ENCODE measurements at regions not wholly inside any gene's neighbourhood (a gene's known extent, or its start where the extent isn't known, plus 50 kb on each side); places are given as distances from the start of the nearest gene placed in this dataset.

DNA sequence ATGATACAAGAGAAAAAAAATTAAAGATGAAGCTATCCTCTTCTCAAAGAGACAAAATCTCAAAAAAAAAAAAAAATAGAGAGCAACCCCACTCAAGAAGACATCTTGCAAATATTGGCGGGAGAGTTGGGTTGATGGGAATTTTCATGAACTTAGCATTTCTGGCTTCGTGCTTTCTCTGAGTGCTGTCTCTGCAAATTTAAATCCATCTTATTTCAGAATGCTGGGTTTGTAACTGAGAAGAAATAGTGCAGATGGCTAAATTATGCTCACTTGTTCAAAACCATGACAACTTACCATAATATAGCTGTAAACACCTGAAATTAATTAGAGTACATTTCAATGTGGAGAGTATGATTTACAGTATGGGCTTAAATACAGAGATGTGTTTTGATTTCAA lies 484.8 kb upstream of the CELF2 start:
- H3K4me3 ChIP-seq (ENCODE audit: low read depth, low read length), result no peak overlapping the region
- TF ChIP-seq, protein P1, sequence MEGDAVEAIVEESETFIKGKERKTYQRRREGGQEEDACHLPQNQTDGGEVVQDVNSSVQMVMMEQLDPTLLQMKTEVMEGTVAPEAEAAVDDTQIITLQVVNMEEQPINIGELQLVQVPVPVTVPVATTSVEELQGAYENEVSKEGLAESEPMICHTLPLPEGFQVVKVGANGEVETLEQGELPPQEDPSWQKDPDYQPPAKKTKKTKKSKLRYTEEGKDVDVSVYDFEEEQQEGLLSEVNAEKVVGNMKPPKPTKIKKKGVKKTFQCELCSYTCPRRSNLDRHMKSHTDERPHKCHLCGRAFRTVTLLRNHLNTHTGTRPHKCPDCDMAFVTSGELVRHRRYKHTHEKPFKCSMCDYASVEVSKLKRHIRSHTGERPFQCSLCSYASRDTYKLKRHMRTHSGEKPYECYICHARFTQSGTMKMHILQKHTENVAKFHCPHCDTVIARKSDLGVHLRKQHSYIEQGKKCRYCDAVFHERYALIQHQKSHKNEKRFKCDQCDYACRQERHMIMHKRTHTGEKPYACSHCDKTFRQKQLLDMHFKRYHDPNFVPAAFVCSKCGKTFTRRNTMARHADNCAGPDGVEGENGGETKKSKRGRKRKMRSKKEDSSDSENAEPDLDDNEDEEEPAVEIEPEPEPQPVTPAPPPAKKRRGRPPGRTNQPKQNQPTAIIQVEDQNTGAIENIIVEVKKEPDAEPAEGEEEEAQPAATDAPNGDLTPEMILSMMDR (IDR thresholded peaks at IDR 0.05; ENCODE audit: low read depth, low read length), result no peak
- H3K27me3 ChIP-seq, result no peaks in the 10 kb centered on the region
- no peaks in the 10 kb centered on the region for H3K36me3 ChIP-seq
- H3K4me1 ChIP-seq, result no peaks in the 10 kb centered on the region
- DNase-seq, result no peak
- H3K9me3 ChIP-seq, result no peaks in the 10 kb centered on the region

DNA sequence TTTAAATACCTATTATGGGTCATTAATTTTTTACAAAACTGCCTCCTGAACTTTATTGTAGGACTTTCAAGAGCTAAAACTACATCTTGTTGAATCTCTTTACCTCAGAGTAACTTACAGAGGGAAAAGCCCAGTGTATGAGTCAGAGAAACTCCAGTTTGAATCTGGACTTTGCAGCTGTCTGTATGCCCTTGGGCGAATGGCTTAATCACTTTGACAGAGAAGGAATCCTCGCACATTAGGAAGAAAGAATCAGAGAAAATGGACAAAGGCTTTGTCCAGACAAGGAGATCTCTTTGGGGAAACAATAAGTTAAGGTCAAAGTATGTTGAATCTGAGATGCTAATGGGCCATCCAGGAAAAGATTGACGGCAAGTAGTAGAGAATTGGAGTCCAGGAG lies 484.2 kb upstream of the CELF2 start:
- TF ChIP-seq, protein P1 (IDR thresholded peaks at IDR 0.05; ENCODE audit: low read depth, low read length), result no peak

DNA sequence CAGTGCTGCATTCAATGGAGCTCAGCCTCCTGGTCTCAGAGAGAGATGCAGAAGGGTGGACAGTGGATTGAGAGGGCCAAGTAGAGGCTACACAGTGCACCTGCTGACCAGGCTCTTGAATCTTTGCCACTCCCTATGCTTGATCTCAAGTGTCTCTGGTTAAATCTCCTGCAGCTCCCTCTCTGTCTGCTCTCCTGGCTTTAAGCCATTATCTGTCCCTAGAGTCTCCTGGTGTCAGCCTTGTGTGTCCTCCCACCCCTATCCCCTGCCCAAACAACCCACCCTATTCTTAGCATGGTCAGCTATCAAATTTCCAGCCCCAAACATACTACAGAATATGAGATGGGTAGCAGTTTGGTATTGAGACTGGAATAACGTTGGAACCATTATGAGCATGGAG lies 479.3 kb upstream of the CELF2 start:
- no peaks in the 10 kb centered on the region for H3K36me3 ChIP-seq
- no peaks in the 10 kb centered on the region for H3K27me3 ChIP-seq
- H3K4me1 ChIP-seq, result no peaks in the 10 kb centered on the region
- TF ChIP-seq, protein P1 (IDR thresholded peaks at IDR 0.05; ENCODE audit: low read depth, low read length), result no peak
- DNase-seq, result no peak
- H3K4me3 ChIP-seq (ENCODE audit: low read depth, low read length), result no peak overlapping the region
- H3K9me3 ChIP-seq, result no peaks in the 10 kb centered on the region

More for the DNA sequence above, 484.2 kb upstream of the CELF2 start:
- DNase-seq, result no peak
- Histone ChIP-seq H3K9me3 (no peaks in the 10 kb centered on the region), H3K36me3 (no peaks in the 10 kb centered on the region), H3K4me1 (no peaks in the 10 kb centered on the region), H3K27me3 (no peaks in the 10 kb centered on the region), H3K4me3 (ENCODE audit: low read depth, low read length) (no peak overlapping the region)

DNA sequence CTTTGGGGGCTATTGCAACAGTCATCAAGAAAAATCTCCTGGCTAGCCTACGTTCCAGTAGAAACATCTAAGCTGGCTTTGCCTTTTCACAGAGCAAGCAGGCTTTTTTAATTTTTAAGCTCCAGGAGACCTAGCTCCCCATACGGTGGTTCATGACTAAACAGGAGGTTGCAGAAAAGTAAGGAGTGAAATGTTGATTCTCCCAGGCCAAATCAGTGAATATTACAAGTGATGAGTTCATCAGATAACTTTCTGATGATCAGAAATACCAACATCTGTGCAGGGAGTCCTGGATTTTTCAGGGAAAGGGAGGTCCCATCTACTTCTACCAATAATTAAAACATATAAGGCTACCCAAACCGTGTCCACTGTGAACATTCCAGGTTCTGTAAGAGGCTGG lies 477.3 kb upstream of the CELF2 start:
- Histone ChIP-seq H3K36me3 (no peaks in the 10 kb centered on the region), H3K27me3 (no peaks in the 10 kb centered on the region), H3K4me1 (no peaks in the 10 kb centered on the region), H3K9me3 (no peaks in the 10 kb centered on the region), H3K4me3 (ENCODE audit: low read depth, low read length) (no peak overlapping the region)
- TF ChIP-seq, protein P1 (IDR thresholded peaks at IDR 0.05; ENCODE audit: low read depth, low read length), result no peak
- DNase-seq, result no peak

DNA sequence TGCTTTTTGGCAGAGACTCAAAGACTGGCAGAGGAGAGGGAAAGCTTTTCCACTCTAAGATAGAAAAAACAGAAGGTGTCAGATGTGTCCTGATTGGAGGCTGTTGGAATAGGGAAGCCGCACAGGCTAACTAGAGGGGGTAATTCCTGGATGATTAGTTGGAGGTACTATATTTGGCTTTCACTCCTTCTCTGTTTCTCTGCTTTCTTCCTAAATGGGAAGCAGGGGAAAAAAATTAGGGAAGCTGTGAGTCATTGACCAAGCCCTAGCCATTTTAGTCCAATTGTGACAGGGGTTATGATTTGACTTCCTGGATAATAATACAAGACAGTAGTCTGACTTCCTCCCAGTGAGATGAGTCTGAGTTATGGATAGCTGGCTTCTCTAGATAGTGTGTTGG lies 475.2 kb upstream of the CELF2 start:
- TF ChIP-seq, protein P1 (IDR thresholded peaks at IDR 0.05; ENCODE audit: low read depth, low read length), result no peak
- Histone ChIP-seq H3K4me1 (no peaks in the 10 kb centered on the region), H3K36me3 (no peaks in the 10 kb centered on the region), H3K4me3 (ENCODE audit: low read depth, low read length) (no peak overlapping the region), H3K9me3 (no peaks in the 10 kb centered on the region), H3K27me3 (no peaks in the 10 kb centered on the region)
- no peak for DNase-seq

DNA sequence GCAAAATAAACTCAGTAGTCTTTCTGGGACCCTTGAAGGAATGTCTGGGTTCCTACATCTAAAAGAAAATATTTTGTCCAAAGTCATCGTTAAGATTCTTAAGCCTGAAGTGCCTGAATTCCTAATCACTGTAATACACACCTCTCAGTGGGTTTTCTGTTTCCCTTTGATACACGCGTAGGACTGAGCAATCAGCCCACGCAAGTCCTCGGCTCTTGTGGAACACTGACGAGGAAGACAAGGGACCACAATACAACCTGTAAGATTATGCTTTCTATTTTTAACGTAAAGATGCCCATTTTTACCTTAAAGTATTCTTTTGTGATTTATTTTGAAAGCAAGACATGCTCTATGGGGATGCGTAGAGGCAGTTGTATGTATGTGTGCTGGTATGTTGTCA lies 472.8 kb upstream of the CELF2 start:
- TF ChIP-seq, protein P1 (IDR thresholded peaks at IDR 0.05; ENCODE audit: low read depth, low read length), result no peak
- Histone ChIP-seq H3K36me3 (no peaks in the 10 kb centered on the region), H3K27me3 (no peaks in the 10 kb centered on the region), H3K4me1 (no peaks in the 10 kb centered on the region), H3K4me3 (ENCODE audit: low read depth, low read length) (no peak overlapping the region), H3K9me3 (no peaks in the 10 kb centered on the region)
- no peak for DNase-seq
